GDM1 (cell line): ENCODE measurements at regions not wholly inside any gene's neighbourhood (a gene's known extent, or its start where the extent isn't known, plus 50 kb on each side); places are given as distances from the start of the nearest gene placed in this dataset.

Source experiments
- DNase-seq: peaks from one replicate; lab custom pipeline; 2025; lab: John Stamatoyannopoulos, UW

DNA sequence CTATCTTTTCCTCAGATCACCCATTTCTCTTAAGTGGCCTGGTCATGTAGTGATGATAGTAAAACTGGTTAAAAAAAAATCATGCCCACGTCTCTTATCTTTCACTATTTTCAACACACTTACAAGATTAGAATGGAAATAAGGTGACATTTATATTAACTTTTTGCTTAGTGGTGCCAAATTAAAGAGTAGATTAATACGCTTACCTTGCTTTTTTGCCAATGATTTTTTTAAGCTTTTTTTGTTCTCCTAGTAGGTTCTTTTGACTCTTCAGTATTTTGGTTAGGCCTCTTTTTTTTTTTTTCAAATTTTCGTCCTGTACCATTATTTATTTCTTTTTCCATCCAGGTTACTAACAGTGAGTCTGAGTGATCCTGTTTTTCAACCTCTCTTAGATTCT is 147.9 kb downstream of the PTCSC3 start:
- DNase-seq = no peak

DNA sequence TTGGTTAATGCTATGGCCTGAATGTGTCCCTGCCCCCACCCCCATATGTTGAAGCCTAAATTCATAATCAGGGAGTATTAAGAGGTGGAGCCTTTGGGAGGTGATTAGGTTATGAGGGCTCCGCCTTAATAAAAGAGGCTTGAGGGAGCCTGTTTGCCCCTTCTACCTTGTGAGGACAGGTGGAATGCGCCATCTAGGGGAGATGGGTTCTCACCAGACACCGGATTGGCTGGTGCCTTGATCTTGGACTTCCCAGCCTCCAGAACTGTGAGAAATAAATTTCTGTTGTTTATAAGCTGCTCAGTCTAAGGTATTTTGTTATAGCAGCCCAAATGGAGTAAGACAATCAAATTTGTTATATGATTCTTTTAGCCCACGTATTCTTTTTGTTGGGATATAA is 148.3 kb downstream of the PTCSC3 start:
- no peak for DNase-seq

DNA sequence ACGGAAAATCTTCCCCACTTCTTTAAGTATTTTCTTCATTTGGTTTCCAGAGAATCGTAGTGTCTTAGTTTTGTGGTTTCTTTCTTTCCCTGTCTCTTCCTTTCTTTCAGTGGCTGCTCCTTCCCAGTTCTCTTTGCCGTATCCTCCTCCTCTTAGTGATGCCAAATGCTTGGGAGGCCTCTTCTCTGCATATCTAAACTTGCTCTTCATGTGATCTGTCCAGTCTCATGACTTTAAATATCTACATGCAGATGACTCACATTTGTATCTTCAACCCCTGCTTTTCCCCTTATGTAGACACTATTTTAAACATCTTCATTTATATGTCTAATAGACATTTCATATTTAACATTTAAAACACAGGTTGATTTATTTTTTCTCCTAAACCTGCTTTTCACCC is 149.2 kb downstream of the PTCSC3 start:
- no peak for DNase-seq

DNA sequence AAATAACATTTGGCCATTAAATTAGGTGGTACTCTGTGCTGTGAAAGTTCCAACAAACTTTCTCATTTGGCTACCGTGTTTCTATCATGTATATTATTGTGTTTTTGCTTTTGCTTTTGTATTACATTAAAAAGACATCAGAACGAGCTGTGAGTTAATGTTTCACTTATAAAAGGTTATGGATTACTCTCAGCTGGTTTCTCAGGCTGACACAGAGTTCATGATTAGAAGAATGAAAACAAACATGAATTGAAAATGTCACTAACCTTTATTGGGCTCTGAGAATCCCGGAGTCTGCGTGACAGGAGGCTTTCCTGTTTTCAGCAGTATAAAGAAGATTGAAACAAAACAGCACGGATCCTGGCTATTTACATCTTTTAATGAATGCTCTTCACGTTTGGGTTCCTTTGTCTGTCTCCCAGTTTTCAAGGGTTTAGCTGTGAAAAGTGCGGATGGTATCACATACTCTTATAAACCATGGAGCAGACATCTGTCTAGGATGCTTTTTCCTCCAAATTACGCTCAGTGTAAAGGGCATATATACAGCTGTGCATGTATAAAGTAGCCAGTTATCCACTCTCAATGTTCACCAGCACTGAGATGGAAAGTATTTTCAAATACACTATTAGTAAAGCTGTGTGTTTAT is 153.6 kb downstream of the PTCSC3 start:
- no peak for DNase-seq

DNA sequence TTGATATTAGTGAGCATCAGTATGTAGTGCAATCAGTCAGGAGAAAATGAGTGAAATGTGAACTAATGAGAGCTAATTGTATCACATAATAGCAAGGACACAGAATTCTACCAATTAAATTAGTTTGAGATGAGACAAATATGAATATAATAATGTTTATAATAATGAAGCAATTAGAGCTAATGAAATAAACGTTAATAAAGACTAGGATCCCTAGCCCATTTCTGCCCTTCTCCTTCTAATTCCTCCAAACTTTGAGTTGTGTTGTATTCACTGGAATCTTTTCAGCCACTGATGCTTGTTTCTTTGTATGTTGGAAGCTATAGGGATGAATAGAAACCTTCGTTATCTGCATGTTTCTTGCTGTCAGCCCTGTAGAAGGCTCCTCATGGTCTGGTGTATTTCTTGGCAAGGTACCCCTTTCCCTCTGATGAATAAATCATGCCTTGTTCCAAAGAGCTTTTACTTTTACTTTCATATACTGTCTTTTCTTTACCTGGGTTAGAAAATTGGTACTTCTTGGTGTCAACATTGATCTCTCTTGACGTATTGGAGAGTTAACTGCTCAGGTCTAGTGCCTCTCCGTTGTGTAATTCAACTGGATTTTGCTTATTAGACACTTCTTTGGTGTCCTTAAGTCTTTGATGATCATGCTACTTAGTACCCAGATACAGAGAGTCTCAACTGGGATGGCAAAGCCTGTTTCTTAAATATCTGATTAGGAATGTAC is 154.8 kb downstream of the PTCSC3 start:
- no peak for DNase-seq

DNA sequence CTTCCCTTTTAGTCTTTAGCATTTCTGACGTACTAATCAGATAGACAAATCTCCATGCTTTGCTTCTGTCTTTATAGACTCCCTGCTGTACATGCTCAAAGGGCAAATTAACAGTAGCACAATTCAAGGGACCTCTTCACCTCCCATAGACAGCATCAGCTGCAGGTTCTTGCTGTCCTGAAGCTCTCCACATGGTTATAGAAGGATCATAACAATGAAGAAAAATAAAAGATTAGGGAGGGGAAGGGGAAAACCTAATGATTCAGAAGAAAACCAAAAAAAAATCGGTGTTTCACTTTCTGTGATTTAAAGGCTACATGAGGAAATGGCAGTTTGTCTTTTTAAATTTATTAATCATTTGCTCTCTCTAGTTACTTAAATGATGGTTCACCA is 155.5 kb downstream of the PTCSC3 start:
- DNase-seq = no peak

DNA sequence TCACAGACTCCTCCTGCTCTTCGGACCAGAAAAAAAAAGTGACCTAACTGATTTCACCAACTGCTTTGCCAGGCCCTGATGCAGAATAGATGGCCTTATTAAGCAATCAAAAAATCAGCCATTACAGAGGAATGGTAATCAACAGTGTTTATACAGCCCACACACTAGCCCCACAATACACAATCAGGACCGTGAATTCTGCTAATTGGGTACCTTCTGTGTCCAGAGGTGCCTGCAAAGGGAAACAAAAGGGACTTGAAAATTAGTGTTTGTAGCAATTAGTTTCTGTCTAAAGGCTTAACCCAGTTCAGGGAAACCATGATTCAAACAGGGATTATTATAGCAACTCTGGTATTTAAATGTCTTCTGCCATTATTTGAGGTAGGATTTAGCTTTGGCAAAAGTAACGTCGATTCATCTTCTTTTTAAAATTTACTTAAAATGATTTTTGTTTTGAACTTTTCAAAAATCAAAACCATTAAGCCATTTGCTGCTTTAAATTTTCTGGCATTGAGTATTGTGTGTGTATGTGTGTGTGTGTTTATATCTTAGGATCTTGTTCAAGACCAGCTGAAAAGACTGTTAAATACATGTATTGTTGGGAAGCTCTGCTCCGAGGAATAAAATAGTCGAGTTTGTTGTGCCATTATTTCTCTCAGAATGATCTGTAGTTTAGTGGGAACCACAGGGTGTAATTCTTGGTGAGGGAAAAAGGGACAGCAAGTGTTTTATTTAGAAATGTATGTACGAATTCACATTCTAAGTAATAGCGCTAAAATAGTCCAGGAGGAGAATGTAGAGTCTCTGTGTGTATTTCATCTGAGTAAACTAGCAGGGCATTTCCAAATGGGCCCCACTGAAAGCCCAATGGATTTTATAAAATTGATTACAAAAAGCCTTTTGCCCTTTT is 156.1 kb downstream of the PTCSC3 start:
- DNase-seq = no peak

DNA sequence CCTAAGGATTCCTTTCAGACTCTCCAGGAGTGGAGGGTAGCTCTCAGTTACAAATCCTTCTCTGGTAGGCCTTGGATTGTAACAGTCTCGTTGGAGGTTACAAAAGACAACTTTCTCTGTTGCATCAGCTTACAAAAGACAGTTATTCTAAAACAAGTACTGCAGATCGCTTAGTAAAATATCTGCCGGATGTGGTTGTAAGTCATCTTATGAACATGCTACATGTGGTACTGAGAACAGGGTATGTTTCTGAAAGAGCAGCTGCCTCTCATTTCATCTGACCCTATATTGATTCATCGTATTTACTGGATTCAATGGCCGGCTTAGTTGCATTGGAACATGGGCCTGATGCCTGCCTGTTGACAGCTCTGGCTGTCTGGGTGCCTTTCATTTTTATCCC is 157.4 kb downstream of the PTCSC3 start:
- DNase-seq = no peak

DNA sequence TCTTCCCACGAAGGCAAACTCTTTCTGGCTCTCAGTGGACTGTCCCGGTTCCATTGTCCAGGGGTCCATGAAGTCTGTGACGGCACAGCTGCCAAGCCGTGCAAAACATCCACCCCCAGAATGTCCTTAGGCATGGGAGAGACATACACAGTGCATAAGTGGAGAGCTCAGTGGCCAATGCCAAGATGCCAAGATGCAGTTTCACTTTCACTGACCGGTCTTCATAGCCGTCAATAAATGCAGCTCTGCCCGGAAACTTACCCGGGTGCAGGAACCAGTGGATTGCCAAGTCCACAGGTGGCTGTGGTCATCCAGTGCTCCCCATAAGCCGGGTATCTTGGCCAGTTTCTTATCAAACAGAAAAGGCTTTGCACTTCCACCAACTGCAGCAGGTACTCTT is 162.3 kb downstream of the PTCSC3 start:
- no peak for DNase-seq

DNA sequence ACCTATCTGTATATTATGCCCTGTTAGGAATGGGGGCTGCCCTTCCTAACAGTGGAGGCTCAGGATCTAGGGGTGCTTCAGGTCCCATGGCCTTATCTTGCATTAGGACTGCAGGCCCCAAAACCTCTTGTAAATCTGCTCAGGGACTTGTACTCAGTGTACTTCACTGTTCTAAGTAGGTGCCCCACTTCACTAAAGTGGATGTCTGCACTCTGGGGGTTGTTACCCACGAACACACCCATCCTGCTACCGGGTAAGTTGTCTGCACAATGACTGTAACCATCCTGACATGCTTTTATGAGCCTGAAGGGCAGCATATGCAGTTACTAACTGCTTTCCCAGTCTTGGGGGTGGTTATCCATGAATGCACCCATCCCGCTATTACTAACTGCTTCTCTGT is 163.0 kb downstream of the PTCSC3 start:
- no peak for DNase-seq

DNA sequence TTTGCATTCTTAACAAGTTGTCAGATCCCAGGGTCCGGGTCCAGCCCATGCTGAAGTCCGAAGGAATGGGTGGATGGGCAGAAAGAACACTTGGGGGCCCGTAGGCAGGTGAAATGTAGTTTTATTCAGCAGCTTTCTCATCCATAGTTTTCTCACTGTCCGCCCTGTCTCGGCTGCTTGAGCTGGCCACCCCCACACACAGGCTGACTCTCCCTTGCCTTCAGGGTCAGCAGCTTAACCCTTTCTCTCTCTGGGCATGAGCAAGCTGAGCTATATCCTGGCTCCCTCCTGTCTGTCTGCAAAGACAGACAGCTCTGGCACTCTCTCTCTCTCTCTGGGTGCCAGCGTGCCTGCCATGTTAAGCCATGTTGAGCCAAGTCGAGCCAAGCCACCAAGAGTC is 163.9 kb downstream of the PTCSC3 start:
- DNase-seq = no peak

DNA sequence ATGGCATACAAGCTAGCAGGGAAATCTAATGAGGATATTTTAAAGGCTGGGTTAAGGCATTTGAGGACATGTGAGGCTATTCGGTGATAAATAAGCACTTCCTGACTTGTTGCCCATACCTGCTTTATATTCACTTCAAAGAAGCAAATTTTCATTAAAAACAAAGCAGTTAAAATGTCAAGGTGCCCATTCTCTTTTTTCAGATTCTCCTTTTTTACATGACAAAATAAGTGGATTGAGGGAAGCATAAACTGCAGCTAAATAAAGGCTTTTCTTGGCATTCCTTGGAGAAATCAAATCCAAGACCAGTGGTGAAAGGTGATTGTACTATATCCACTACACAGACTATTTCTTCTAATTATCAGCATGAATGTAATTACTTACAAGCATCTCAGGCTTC is 166.9 kb downstream of the PTCSC3 start:
- DNase-seq = no peak

DNA sequence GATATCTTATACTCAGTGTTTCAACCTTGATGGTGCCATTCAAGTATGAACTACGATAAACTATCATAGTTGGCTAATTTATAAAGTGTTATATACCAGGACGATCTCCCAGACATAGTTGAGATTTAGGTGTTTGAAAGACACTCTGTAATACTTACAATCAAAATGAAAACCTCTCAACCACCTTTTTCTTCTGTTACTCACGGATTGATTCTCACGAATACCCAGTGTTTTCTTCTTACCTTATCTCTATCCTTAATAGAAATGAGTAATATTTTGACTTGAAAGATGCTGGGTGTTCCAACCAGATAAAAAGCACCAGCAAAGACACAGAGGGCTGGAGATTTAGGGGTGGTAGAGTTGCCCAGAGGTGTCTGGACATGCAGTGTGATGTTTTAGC is 169.9 kb downstream of the PTCSC3 start:
- no peak for DNase-seq

DNA sequence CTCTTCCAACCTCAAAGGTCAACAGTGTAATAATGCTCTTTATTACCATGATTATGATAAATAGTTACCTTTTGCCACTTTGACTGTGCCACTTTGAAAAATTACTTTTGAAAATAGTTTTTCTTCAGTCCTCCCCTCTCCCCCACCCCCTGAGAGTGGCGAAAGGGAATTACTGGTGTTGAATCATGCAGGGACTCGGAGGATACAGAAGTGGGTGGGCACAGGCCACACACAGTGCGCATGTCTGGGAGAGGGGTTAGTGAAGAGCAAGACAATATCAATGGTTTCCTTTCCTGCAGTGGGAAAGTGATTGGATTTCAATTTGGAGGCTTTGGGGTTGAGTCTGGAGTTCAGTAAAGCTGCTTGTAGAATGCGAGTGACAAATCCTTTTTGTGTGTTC is 170.9 kb downstream of the PTCSC3 start:
- DNase-seq = no peak

DNA sequence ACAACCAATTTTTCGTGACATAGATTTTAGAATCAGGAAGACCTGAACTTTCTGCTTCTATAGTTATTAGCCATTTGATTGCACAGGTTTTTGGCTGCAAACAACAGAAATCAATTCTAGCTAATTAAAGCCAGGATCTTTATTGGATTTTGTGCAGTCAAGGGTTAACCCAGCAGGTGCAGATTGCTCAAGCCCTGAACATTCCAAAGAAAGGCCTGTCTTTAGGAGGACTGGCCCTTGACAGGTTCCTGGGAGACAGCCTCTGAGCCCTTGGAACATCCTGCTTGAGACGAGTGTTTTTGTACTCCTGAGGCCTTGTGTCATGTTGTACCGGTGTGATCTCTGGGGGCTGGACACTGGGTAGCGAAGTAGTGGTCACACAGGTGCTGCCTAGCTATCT is 174.6 kb downstream of the PTCSC3 start:
- no peak for DNase-seq

DNA sequence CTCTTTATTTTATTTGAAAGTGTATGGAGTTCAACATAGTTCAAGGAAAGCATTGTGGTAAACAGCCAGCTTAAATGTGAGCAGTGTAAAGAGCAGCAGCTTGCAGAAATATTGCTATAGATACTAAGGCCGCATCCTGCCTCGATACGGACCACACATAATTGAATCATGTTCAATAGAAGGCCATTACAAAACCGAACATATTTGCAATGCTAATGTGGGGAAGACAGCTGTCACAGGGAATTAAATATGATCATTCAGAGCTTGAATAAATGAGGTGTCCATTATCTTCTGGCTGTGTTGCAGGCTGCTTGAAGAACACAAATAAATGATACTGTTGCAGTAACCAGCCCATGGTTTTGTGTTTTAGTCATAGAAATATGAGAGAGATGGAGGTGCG is 173.2 kb downstream of the BRMS1L start:
- DNase-seq = no peak

DNA sequence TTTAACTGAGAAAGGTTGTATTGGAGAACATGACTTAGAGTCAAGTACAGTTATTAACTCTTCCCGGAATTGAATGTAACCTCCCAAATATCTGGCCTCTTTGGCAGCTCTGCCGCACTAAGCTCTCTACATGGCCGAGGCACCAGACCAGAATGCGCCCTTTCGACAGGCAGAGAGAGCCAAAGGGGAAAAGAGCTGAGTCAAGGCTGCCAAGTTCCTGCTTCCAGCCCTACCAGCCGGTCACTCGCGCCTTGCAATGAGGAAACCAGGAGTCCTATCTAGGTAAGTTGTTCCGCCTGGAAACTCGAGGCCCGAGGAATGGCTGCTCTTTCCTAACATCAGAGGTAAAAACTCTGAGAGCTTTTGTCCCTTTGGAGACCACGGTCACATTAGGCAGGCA is 172.2 kb downstream of the BRMS1L start:
- no peak for DNase-seq

DNA sequence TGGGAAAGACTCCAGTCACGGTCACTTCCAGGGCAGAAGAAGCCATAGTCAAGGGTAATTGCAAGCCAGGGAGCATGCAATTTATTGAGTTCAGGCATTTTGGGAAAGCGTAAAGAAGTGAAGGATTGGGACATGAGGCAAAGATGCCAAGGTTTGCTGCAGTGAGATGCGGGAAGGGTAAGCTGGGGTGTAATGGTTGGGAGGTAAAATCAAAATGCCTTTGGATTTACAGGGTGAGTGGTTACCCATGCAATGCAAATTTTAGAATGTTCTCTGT is 167.5 kb downstream of the BRMS1L start:
- DNase-seq = no peak

DNA sequence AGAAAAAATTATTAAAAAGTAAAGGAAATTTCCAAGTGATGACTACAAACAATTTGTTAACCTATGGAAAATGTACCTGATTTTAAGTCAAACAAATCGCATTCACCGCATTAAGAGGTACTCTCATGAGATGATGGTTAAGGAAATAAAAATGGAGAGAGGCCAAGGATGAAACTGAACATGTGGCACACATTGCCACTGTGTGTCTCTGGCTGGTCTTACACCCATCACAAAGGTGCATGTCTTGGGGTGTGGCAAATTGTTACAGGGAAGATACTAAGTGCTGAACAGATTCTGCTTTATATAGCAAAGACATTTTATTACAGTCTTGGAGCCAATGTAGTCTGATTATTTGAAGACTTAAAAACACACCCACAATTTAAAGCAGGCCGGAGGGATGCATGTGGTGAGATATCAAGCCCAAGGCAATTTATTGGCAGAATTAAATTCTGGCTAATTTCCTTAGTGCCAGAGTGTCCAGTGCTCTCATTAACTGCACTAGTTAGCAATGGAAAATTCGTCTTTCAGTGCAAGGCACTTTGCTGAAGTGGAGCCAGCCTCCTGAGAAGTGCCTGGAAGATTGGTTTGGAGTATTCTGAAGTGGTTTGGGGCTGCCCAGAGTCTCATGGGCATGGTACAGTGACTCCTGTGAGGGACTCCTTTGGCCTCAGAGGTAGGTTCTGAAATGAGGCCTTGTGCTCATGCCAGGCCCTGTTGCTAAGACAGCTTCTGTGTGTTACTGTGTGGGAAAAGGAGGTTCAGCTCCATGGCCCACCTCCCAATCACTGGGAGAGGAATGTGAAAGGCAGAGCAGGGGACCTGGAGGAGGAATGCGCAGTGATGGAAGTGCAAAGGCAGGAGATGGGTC is 166.9 kb downstream of the BRMS1L start:
- no peak for DNase-seq

DNA sequence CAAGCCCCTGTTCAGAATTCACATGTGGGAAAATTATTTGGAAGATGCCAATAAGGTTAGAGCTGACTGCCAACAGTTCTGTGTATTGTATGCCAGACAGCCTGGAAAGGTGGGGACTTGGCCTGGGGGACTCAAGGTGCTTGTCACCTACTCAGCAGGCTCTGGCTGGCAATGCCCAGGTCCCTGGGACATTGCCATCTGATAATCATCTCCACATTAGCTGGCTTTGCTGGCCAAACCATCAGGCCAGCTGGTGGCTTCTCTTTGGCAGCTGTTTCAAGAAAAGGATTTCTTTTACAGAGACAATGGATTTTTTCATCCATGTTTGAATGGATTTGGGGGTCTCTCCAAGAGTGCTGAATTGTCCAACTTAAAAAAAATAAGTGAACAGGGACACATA is 165.2 kb downstream of the BRMS1L start:
- DNase-seq = no peak

DNA sequence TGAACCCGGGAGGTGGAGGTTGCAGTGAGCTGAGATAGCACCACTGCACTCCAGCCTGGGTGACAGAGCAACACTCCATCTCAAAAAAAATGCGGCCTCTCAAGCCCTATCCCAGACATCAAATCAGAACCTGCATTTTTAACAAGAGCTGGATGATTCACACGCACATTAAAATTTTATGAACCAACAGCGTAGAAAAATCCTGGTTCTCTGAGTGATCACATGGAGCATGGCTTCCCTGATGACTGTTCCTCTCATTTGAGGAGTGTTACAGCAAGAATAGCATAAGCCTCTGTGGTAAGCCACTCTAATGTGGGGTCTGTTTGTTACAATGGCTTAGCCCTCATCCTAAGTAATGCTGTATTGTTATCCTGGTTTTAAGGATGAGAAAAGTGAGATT is 163.6 kb downstream of the BRMS1L start:
- DNase-seq = no peak

DNA sequence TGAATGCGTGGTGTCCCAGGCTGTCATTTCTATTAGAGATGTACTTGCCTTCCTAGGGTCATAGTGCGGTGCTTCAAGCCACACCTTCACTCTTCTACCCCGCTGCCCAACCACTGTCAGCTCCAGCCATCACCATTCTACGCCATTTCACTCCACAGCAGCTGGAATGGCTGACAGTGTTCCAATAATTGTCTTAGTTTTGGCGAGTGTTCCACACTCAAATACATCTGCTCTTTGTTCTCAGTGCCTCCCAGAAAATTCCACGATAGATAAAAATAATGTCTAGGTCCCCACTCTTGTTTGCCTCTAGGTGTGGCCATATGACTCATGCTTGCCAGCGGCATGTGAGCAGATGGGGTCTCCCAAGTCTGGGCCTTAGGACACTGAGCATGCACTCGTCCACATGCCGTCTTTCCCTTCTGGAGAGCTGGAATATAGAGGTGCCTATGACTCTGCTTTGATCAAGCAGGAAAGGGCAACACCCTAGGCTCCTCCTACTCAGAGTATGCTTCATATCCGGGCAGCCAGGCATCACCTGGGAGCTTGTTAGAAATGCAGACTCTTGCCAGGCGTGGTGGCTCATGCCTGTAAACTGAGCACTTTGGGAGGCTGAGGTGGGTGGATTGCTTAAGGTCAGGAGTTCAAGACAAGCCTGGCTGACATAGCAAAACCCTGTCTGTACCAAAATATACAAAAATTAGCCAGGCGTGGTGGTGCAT is 163.0 kb downstream of the BRMS1L start:
- no peak for DNase-seq
